RWPE1 (cell line): ENCODE measurements at regions not wholly inside any gene's neighbourhood (a gene's known extent, or its start where the extent isn't known, plus 50 kb on each side); places are given as distances from the start of the nearest gene placed in this dataset.

Experiments
- CTCF ChIA-PET: fragments of 350-600 bp; sonication (Branson Sonifier 250); formaldehyde crosslinking; extraction: SDS; loops from one replicate; lab custom pipeline; 2021; lab: Yijun Ruan, JAX
- POLR2A ChIA-PET: fragments of 400-600 bp; formaldehyde crosslinking; extraction: SDS; loops from one replicate; lab custom pipeline; 2020; ENCODE audit warnings: antibody characterized with exemption; ENCODE audit not compliant: low non-redundant PET; lab: Yijun Ruan, JAX
- DNase-seq: peaks from one replicate; pipeline ENCODE4 v3.0.0; 2012; ENCODE audit warnings: low spot score
- H3K27ac ChIP-seq: fragments of 450-650 bp; 2 replicates; pipeline ENCODE4 v1.5.1; 2017
- TF ChIP-seq, protein P1 (sequence below): fragments of 450-650 bp; conservative IDR thresholded peaks from 2 replicates; pipeline ENCODE4 v1.5.1; 2017; ENCODE audit warnings: low read depth, mild to moderate bottlenecking

DNA sequence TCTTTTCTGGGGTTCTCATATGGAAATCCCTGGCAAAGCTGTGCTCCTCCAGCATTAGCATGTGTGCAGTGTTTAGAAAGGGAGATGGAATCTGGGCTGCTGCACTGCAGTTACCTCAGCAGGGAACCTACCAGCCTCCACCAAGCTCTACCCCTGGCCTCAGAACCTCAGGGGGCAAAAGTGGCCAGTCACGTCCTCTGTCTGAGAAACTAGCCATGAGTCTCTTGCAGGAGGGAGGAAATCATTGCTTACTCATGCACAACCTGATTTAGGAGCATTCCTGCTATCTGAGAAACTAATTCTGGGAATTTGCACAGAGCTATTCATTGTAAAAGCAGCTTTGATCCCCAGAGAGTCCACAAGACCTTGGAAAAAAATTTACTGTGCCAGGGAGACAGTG is 80.6 kb upstream of the IPO9 start:
- H3K27ac ChIP-seq: peak overlapping the region; percentile 64
- TF ChIP-seq, protein P1, sequence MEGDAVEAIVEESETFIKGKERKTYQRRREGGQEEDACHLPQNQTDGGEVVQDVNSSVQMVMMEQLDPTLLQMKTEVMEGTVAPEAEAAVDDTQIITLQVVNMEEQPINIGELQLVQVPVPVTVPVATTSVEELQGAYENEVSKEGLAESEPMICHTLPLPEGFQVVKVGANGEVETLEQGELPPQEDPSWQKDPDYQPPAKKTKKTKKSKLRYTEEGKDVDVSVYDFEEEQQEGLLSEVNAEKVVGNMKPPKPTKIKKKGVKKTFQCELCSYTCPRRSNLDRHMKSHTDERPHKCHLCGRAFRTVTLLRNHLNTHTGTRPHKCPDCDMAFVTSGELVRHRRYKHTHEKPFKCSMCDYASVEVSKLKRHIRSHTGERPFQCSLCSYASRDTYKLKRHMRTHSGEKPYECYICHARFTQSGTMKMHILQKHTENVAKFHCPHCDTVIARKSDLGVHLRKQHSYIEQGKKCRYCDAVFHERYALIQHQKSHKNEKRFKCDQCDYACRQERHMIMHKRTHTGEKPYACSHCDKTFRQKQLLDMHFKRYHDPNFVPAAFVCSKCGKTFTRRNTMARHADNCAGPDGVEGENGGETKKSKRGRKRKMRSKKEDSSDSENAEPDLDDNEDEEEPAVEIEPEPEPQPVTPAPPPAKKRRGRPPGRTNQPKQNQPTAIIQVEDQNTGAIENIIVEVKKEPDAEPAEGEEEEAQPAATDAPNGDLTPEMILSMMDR: no peak
- DNase-seq: no peak
- POLR2A ChIA-PET: no interaction called here
- CTCF ChIA-PET: interaction anchor here (1.1 to 1.2 kb wide), 2 partner anchors 11 to 28 kb away, joined by 3 to 7 read pairs; no protein-coding TSS in a partner anchor

DNA sequence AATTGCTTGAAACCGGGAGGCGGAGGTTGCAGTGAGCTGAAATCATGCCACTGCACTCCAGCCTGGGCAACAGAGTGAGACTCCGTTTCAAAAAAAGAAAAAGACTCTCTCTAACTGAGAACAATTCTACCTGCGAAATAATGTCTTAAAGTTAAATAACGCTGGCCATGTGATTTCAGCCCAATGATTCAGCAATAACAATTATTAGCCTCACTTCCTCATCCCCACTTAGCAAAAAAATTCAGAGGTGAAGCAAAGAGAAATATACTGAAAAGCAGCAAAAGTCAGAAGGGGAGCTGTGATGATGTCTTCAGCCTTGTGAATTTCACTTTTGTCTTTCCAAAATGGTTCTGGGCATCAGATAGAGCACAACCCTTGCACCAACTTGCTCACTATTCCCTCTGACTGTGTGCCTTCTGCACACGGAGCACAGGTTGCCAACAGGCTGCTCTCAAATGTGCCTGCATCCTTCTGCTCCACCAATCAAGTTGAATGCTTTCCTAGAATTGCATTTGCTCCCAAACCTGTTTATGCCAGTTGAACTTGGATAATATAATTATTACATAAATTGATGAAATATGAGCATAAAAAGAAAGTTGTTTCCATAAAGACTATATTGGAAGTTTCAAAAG is 79.8 kb upstream of the IPO9 start:
- DNase-seq: no peak
- CTCF ChIA-PET: no interaction called here
- TF ChIP-seq, protein P1: no peak
- POLR2A ChIA-PET: no interaction called here
- H3K27ac ChIP-seq: peak overlapping the region; percentile 64

DNA sequence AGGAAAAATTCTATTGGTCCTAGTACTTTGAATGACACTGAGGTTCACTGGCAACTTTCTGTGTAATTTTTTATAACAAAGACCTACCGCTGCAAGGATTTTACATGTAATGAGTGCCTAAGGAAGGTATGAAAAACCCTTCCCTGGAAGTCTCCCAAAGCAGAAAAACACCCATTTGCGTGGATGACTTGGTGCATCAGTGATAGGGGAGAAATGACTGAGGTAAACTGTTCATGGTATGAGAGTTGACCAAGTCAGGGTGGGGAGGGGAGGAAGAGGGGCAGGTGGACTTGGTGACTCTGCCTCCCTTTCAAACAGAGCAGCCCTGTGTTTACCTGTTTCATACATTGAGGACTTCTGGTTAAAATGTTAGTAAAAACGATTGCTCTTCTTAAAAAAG is 78.8 kb upstream of the IPO9 start:
- POLR2A ChIA-PET: no interaction called here
- peak overlapping the region; percentile 75; the same call in 1 of the 2 replicates for H3K27ac ChIP-seq
- CTCF ChIA-PET: no interaction called here
- TF ChIP-seq, protein P1: no peak
- no peak for DNase-seq

DNA sequence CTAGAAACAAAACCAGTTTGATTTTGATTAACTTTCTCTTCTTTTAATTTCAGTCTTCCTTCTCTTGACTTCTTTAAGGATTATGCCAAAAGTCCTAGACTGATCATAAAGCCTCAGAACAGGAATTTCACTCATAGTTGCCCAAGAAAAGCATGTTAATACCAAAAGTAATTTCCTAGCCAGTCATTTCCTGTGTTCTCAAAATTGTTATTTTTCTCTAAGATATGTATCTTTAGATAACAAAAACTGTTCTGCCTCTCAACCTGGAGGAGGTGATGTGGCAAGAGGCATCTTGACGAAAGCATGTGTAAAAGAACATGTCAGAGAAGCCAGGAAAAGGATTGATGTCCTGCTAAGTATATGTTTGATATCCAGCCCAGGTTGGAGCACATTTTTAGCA is 78.0 kb upstream of the IPO9 start:
- ChIA-PET POLR2A (no interaction called here), CTCF (no interaction called here)
- TF ChIP-seq, protein P1: no peak
- no peak for DNase-seq
- H3K27ac ChIP-seq: peak overlapping the region; percentile 75

DNA sequence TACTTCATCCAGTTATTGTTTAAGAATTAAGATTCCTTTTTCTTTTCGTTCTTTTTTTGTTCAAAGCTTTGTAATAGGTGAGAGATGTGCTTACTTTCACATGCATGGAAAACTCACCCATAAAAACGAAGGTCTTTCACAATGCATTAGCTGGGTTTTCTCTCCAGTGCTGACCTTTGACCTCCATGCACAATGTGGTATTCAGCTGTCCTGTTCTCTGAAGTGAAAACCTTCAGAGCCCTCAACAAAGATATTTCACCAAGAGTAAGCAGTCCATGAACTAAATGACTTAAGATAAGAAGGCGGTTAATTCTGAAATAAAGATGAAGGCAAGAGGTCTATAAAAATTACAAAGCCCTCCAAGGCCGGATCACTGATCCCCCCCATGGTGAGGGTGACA is 77.1 kb upstream of the IPO9 start:
- no peak for DNase-seq
- H3K27ac ChIP-seq: no peak overlapping the region
- POLR2A ChIA-PET: interaction anchor here (0.6 kb wide), 1 partner anchor 49 kb away, joined by 4 read pairs; no protein-coding TSS in a partner anchor
- TF ChIP-seq, protein P1: no peak
- CTCF ChIA-PET: interaction anchor here (0.6 to 1.1 kb wide), 3 partner anchors 30 to 87 kb away, joined by 3 to 4 read pairs (median 3); no protein-coding TSS in a partner anchor

DNA sequence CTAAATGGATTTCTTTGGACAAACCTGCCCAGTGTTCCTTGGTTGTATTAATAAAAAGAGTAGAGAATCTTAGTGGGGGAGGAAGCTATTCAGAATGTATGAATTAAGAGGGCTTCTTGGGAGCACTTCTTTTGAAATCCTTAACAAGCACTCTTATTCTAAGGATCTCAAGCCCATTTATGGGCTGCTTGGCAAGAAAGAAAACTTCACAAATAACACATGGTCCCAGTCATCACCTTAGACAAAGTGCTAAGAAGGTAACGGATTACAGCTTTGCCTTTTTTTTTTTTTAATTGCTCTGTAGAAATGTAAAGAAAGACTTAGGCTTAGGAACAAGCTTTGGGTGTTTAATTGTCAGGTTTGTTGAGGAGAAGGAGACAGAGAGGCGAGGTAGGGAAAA is 76.6 kb upstream of the IPO9 start:
- CTCF ChIA-PET: interaction anchor here (0.6 to 1.1 kb wide), 3 partner anchors 30 to 86 kb away, joined by 3 to 4 read pairs (median 3); no protein-coding TSS in a partner anchor
- no peak overlapping the region for H3K27ac ChIP-seq
- POLR2A ChIA-PET: interaction anchor here (0.6 kb wide), 1 partner anchor 49 kb away, joined by 4 read pairs; no protein-coding TSS in a partner anchor
- no peak for DNase-seq
- TF ChIP-seq, protein P1: no peak
